ENCODE measurements at regions not wholly inside any gene's neighbourhood (a gene's known extent, or its start where the extent isn't known, plus 50 kb on each side); places are given as distances from the start of the nearest gene placed in this dataset.

- Histone ChIP-seq H3K36me3 (replicated peaks in 1 of 2; ENCODE audit: control extremely low read depth in 1 of 2, control insufficient read depth in 1 of 2, extremely low read depth in 1 of 2, insufficient read depth in 2 of 2, low read length in 1 of 2) (no peaks in the 10 kb centered on the region), H2AFZ (ENCODE audit: insufficient read depth, low read depth, low read length, poor library complexity, severe bottlenecking) (no peak overlapping the region), H3K4me2 (replicated peaks; ENCODE audit: low read depth, low read length, poor library complexity, severe bottlenecking) (no peak overlapping the region), H3K79me2 (ENCODE audit: control insufficient read depth, insufficient read depth, low read length) (no peaks in the 10 kb centered on the region), H3K4me3 (ENCODE audit: control extremely low read depth in 1 of 5, extremely low read depth in 1 of 5, insufficient read depth in 1 of 5, low read depth in 2 of 5, low read length in 4 of 5) (no peak overlapping the region), H3K27ac (ENCODE audit: low read length in 2 of 2) (no peak overlapping the region), H3K4me1 (ENCODE audit: control insufficient read depth in 2 of 2, insufficient read depth in 2 of 2, low read length in 2 of 2) (no peaks in the 10 kb centered on the region), H3K9ac (ENCODE audit: low read length) (no peak overlapping the region), H3K9me3 (ENCODE audit: control extremely low read depth in 1 of 3, control insufficient read depth in 2 of 3, insufficient read depth in 1 of 3, low read length in 2 of 3) (no peaks in the 10 kb centered on the region), H3K27me3 (replicated peaks in 1 of 4; ENCODE audit: control extremely low read depth in 1 of 4, control insufficient read depth in 3 of 4, insufficient read depth in 4 of 4, low read length in 3 of 4) (no peaks in the 10 kb centered on the region), H4K20me1 (ENCODE audit: control insufficient read depth, insufficient read depth, low read length, poor library complexity, severe bottlenecking) (no peaks in the 10 kb centered on the region)
- CTCF ChIA-PET = no interaction called here
- ATAC-seq (ENCODE audit: low read depth) (no peak), DNase-seq (no peak)
- H3K27ac Mint-ChIP-seq = no peak overlapping the region
- POLR2A ChIA-PET = no interaction called here
- 63% methylated on average over 5 of the region's 8 CpGs for WGBS (ENCODE audit: insufficient coverage)
- no peaks in the 10 kb centered on the region for H3K27me3 Mint-ChIP-seq
- H3K9me3 Mint-ChIP-seq (ENCODE audit: insufficient read depth) = no peaks in the 10 kb centered on the region
- no peaks in the 10 kb centered on the region for H3K4me1 Mint-ChIP-seq
- H3K4me3 Mint-ChIP-seq = no peak overlapping the region
- TF ChIP-seq CTCF (IDR thresholded peaks at IDR 0.05) = no peak
- no peak for TF ChIP-seq EZH2 (IDR thresholded peaks at IDR 0.05; ENCODE audit: borderline replicate concordance, insufficient read depth, low read depth, low read length, poor library complexity, severe bottlenecking)
- intact Hi-C loops (cut with micrococcal nuclease) = no loop called here
Measured at GRCh38 chr5:9787861-9788600, 157.9 kb upstream of the TAS2R1 start.

GRCh38 chr5:9786380-9787360, 156.5 kb upstream of the TAS2R1 start:
- Histone ChIP-seq H3K27me3 (replicated peaks in 1 of 4; ENCODE audit: control extremely low read depth in 1 of 4, control insufficient read depth in 3 of 4, insufficient read depth in 4 of 4, low read length in 3 of 4) (no peaks in the 10 kb centered on the region), H3K27ac (ENCODE audit: low read length in 2 of 2) (no peak overlapping the region), H3K4me3 (ENCODE audit: control extremely low read depth in 1 of 5, extremely low read depth in 1 of 5, insufficient read depth in 1 of 5, low read depth in 2 of 5, low read length in 4 of 5) (no peak overlapping the region), H3K9ac (ENCODE audit: low read length) (no peak overlapping the region), H2AFZ (ENCODE audit: insufficient read depth, low read depth, low read length, poor library complexity, severe bottlenecking) (no peak overlapping the region), H3K79me2 (ENCODE audit: control insufficient read depth, insufficient read depth, low read length) (no peaks in the 10 kb centered on the region), H3K9me3 (ENCODE audit: control extremely low read depth in 1 of 3, control insufficient read depth in 2 of 3, insufficient read depth in 1 of 3, low read length in 2 of 3) (no peaks in the 10 kb centered on the region), H3K4me2 (replicated peaks; ENCODE audit: low read depth, low read length, poor library complexity, severe bottlenecking) (no peak overlapping the region), H3K36me3 (replicated peaks in 1 of 2; ENCODE audit: control extremely low read depth in 1 of 2, control insufficient read depth in 1 of 2, extremely low read depth in 1 of 2, insufficient read depth in 2 of 2, low read length in 1 of 2) (no peaks in the 10 kb centered on the region), H4K20me1 (ENCODE audit: control insufficient read depth, insufficient read depth, low read length, poor library complexity, severe bottlenecking) (no peaks in the 10 kb centered on the region), H3K4me1 (ENCODE audit: control insufficient read depth in 2 of 2, insufficient read depth in 2 of 2, low read length in 2 of 2) (no peaks in the 10 kb centered on the region)
- no peak for TF ChIP-seq CTCF (IDR thresholded peaks at IDR 0.05)
- no peak for TF ChIP-seq EZH2 (IDR thresholded peaks at IDR 0.05; ENCODE audit: borderline replicate concordance, insufficient read depth, low read depth, low read length, poor library complexity, severe bottlenecking)
- ChIA-PET CTCF (no interaction called here), POLR2A (no interaction called here)
- H3K4me1 Mint-ChIP-seq = no peaks in the 10 kb centered on the region
- intact Hi-C loops (cut with micrococcal nuclease) = no loop called here
- H3K4me3 Mint-ChIP-seq = no peak overlapping the region
- DNase-seq = no peak
- WGBS (ENCODE audit: insufficient coverage) = no CpG with 5 or more reads among the region's 6 CpGs
- H3K9me3 Mint-ChIP-seq (ENCODE audit: insufficient read depth) = no peaks in the 10 kb centered on the region
- ATAC-seq (ENCODE audit: low read depth) = no peak
- no peak overlapping the region for H3K27ac Mint-ChIP-seq
- no peaks in the 10 kb centered on the region for H3K27me3 Mint-ChIP-seq

Data from B cell (primary cell).